Activated effector memory CD4-positive, alpha-beta T cell treated with anti-CD3 and anti-CD28 coated beads, Interleukin-2, amount 50 U/mL, for 16 hours (primary cell): ENCODE measurements at regions not wholly inside any gene's neighbourhood (a gene's known extent, or its start where the extent isn't known, plus 50 kb on each side); places are given as distances from the start of the nearest gene placed in this dataset.
"Not testable (repeated sequence)": the region's sequence is repeated elsewhere in the genome, so short reads cannot be mapped to it uniquely, and the experiment has no call there.

Experiments
- DNase-seq: peaks from one replicate; pipeline ENCODE4 v3.0.0-alpha.2; 2020

DNA sequence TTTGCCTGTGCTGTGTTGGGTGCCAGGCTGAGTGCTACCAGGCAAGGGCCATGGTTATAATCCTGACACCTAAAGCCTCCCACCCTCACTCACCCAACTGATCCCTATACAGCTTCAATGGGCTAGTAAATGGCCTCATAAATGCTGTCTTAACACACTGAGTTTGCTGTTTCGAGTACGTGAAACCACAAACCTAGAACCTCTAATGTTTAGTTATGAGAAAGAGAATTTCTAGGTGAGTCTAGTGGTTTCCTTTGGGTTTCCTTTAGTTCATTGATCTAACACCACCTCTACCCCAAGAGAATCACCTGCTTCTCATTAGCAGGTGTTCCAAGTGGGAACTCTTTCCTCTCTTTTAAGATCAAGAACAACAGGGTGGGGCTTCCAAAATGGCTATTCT lies 172.0 kb downstream of the MC4R start:
- no peak for DNase-seq

DNA sequence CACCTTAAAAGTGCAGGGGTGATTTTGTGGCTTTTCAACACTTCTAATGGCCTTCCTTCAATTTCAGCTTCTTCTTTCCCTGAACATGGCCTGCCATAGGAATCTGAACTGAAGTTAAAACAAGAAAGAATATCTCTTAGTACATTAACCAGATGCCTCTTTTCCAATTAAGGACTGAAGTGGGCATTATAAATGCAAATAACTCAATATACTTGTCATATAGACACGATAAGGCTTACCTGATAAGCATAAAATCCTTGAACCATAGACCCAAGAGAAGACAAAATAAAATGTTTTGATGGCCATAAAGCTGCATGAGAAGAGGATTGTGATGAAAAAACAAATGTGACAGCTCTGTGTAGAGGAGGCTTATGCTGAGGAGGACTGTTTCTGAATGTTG lies 173.1 kb downstream of the MC4R start:
- no peak for DNase-seq

DNA sequence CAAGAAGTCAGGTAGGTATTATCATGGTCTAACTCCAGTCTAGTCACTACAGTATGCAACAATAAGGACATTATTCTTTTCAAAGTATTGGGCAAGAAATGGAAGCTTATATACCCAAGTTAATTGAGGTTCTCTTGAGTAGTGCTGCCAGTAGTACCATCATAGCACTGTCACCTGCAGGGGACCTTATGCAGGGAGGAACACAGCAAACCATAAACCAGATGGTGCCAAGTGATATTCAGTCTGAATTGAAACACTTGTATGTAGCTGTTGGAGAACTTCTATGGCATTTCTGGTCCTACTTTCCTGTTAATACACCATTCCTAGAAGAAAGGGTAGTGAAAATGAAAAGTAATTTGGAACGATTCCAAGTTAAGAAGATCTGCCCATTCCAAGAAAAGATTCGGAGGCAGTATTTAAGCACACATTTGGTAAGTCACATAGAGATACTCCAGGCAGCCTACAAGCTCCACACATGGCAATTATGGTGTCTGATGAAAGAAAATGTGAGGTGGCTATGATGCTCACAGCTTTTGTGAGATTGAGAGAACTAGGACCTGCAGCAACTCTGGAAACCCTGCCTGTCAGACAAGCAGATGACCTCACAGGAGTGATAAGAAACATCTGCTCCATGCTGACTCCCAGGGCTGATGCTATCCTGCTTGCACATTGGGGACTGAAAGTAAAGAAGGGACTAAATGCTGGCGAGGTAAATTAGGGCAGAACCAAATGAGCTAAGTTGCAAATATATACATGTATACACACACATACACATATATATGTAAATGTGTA lies 174.7 kb downstream of the MC4R start:
- DNase-seq: no peak

DNA sequence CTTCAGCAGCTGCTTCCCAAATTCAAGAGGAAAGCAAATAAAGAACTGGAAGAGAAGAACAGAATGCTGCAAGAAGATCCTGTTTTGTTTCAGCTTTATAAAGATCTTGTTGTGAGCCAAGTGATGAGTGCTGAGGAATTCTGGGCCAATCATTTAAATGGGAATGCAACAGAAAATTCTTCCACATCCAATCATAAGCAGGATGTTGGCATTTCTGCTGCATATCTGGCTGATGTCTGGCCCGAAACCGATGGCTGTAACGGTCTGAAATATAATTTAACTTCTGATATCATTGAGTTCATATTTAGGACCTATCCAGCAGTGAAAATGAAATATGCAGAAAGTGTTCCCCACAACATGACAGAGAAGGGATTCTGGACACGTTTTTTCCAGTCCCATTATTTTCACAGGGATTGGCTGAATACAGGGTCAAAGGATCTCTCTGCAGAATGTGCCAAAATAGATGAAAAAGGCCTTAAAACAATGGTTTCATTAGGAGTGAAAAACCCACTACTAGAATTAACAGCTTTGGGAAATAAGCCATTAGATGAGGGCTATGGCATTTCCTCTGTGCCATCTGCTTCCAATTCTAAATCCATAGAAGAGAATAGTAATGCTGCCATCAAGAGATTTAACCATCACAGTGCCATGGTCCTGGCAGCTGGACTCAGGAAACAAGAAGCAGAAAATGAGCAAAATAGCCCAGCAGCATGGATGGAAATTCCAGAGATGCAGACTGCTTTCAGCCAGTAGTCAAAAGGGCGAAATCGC lies 175.6 kb downstream of the MC4R start:
- DNase-seq: no peak

DNA sequence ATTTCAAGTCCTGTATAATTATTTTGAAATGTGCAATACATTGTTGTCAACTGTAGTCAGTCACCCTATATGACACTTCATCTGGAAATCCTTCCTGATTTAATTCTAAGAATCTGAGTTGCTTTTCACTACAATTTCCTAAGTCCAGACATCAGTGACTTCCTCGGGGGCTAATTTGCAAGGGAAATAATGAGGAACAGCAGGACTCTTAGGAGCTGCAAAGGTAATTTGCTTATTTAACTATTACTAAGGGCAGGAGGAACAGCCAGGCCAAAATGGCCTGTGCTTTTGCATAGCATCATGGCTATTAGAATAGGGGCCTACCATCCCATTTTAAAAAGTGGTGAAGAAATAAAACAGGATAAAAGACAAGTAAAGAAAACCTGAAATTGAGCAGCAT lies 178.8 kb downstream of the MC4R start:
- no peak for DNase-seq

DNA sequence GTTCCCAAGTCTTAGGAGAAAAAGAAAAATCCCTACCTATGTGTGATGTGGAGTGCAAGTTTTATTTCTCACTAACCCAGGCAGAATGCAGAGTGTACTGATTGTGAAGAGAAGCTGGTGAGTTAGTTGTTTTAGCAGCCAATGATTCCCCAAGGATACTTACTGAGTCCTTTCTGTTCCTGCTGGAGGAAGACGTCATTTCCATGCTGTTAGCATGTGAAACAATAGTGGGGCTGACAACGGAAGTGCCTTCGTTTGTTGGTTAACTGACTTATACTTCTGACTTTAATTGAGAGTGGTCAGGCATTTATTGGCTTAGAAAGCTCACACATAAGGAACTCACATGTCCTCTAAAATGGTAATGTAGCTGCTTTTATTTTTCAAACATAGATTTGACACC lies 180.6 kb downstream of the MC4R start:
- no peak for DNase-seq

DNA sequence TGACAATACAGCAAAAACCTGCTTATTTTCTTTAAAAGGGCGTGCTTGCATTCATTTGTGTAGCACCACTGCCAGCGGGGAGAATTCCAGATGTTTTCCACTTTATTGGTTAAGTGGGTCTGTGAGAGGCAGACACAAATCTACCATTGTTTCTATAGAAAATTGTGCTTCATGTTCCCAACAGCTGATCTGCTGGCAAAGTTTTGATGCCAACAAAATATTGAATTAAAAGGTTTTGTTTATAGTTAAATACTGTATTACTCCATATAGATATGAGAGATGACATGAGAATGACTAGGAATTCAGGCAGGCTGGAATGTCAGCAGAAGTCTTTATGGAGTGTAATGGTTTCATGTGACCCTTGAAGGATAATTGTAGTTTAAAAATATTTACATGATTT lies 182.7 kb downstream of the MC4R start:
- no peak for DNase-seq

DNA sequence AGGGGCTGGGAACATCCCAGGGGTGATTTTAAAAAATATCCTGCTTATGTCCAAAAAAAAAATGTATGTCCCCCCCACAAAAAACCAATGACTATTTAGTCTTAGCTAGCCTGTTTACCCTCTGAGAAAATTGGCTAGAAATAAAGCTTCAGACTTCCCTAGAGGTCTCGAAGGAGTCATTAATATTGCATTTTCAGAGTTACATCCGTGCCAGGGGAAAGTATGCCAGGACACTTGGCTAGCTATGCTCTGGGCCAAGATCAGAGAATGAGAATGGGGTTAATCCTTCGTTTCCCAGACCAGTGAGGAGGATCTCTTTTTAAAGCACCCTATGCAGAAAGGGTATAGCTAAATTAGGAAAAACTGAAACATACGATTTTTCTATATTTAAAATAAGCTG lies 183.6 kb downstream of the MC4R start:
- DNase-seq: no peak

DNA sequence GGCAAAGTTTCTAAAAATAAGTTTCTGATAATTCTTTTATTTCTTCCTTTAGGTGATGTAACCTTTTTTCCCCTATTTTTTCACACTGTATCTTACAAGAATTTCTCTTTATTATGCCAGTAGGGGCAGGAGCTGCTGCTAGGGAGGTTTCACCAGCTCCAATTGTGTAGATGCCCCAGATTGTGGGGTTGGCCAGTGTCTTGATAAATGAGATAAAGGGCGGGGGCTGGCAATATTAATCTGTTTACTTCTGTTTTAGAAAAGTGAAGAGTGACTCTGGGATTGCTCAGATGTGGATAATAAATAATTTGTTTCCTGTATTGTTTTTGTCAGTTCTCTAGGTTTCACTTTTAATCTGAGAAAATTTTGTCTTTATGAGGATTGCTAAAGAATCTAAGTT lies 190.4 kb downstream of the MC4R start:
- DNase-seq: no peak

DNA sequence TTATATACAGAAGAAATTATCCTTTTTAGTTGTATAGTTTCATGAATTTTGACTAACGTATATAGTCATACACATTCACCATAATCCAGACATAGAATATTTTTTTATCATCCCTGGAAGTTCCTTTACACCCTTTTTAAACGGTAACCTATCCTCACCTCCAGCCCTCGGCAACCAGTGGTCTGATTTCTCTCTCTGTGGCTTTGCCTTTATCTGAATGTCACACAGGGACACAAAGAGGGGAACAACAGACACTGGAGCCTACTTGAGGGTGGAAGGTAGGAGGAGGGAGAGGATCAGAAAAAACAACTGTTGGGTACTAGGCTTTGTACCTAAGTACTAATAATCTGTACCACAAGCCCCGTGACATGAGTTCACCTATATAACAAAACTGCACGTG lies 191.9 kb downstream of the MC4R start:
- no peak for DNase-seq

DNA sequence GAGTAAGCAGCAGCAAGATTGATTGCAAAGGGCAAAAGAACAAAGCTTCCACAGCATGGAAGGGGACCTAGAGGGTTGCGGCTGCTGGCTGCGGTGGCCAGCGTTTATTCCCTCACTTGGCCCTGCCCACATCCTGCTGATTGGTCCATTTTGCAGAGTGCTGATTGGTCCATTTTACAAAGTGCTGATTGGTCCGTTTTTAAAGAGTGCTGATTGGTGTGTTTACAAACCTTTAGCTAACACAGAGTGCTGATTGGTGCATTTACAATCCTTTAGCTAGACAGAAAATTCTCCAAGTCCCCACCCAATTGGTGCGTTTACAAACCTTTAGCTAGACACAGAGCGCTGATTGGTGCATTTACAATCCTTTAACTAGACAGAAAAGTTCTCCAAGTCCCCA lies 194.4 kb downstream of the MC4R start:
- DNase-seq: not testable (repeated sequence)

DNA sequence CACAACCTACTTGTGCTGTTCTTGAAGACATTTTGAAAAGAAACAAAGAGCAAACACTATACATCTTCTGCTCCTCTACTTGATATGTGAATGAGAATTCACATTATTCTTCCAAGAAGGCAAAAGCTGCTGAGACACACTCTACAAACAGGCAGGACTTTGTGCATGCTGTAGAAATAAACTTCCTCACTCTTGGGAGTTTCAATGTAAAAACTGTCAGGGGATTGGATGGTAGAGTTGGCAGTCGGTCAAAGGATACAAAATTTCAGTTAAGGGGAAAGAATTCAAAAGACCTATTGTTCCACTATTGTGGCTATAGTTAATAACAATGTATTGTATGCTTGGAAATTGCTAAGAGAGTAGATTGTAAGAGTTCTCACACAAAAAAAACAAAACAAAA lies 196.3 kb downstream of the MC4R start:
- DNase-seq: no peak

DNA sequence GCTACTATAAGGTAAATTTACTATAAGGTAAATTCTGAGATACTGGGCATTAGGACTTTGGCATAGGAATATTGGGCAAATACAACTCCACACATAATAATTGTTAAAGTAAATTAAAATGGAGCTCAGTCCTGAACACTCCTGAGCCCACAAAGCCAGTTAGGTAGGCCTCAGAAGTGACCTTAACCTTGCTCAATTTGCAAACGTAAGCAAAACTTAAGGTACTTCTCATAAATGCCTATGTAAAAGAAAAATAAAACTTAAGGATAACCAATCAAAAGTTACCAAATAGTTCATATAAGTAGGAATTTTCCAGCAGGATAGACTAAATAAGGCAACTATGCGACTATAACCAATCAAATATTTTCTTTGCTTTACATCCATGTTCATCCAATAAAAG lies 197.7 kb downstream of the MC4R start:
- no peak for DNase-seq

DNA sequence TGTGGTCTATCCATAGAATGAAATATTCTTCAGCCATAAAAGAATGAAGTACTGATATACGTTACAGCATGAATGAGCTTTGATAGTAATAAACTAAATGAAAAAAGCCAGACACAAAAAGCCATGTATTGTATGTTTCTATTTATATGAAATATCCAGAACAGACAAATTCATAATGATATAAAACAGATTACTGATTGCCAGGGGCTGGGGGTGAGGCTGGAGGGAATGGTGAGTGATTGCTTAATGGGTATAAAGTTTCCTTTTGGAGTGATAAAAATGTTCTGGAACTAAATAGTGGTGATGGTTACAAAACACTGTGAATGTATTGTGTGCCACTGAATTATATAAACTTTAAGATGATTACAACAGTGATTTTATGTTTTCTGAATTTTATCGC lies 200.5 kb downstream of the MC4R start:
- DNase-seq: no peak

DNA sequence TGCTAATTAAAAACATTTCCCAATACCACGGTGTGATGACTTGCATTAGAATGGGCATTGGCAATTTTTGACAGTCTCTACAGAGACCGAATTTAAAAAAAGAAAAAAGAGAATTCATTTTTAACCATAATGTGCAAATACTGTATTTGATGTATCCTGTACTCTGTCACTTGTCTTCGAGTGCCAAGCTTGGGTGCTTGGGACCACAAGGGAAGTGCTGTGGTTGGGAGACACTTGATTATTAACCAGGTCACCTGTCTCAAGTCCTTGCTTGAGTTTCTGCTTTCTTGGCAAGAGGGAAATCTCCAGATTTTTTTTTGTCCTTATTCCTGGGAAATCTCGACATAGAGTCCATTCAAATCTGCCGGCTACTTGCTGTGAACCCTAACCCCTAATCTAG lies 209.0 kb downstream of the MC4R start:
- no peak for DNase-seq

DNA sequence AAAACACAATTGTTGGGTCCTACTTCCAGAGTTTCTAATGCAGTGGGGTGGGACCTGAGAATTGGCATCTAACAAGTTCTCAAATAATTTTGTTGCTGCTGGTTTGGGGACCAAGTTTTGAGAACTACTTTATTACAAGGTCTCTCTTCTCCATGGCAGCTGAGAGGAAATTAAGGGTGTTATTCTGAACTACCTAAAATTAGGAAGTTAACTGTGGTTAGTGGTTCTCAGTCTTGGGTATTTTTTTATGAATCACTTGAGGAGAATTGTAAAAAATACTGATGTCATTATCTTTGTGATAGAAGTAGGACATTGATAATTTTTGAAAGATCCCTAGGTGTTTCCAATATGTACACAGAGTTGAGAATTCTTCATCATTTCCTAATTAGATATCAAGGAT lies 210.2 kb downstream of the MC4R start:
- no peak for DNase-seq

DNA sequence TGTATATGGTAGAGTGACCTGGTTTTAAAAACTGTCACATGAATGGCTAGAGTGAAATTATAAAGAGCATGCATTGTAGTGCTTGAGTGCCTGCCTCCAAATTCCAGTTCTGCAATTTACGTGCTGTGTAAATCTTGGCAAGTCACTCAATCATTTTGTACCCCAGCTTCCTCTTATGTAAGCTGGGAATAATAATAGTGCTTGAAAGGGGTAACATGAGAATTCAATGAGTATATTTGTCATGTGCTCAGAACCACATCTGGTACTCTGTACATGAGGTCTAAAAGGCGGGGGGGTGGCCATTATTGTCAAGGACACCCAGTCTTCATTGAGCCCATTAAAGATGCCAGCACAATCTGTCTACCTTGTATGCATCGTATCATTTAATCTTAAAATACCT lies 214.8 kb downstream of the MC4R start:
- DNase-seq: no peak

DNA sequence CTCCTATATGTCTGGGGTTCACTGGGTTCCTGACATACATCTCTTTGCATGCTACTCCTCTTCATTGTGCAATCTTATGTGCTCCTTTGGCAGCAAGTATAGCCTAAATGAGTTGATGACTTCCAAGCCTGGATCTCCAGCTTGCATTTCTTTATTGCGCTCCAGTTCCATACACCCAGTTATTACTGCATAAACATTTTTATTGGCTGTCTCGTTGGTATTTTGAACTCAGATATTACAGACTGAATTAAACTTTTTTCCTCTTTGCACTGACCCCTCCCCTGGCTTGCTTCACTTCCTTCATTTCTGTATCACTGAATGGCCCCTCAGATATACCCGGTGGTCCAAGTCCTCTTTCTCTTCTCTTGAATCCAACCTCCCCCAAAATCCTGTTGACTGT lies 219.2 kb downstream of the MC4R start:
- no peak for DNase-seq

DNA sequence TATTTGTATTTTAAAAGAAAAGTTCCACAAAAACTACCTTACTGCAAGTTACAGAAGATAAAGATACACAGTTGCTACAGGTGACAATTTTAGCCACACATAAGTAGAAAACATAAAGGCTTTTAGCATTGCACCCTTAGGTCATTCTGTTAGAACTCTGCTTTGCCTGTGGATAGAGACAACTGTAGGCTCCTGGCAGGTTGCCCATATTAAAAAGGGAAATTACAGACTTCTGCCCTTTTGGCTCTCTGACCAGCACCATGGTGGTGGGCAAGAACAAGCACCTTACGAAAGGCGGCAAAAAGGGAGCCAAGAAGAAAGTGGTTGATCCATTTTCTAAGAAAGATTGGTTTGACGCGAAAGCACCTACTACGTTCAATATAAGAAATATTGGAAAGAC lies 223.3 kb downstream of the MC4R start:
- no peak for DNase-seq

DNA sequence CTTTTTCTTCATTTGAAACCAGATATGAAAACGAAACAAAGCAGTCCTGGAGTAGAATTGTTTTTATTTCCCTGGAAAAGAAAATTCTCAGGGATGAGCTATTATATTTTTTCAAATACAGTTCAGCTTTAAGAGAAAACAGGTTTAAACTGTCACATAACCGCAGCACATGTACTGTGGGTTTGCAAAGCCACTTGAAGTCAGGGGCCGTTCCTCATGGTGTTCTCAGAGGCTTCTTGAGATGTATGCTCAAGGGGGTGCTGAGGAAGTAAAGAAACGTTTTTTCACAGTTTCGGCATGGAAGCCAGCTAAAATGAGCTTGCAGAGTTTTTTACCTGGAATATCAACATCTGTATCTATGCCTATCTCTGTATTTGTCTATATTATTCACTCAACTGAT lies 225.3 kb downstream of the MC4R start:
- no peak for DNase-seq

DNA sequence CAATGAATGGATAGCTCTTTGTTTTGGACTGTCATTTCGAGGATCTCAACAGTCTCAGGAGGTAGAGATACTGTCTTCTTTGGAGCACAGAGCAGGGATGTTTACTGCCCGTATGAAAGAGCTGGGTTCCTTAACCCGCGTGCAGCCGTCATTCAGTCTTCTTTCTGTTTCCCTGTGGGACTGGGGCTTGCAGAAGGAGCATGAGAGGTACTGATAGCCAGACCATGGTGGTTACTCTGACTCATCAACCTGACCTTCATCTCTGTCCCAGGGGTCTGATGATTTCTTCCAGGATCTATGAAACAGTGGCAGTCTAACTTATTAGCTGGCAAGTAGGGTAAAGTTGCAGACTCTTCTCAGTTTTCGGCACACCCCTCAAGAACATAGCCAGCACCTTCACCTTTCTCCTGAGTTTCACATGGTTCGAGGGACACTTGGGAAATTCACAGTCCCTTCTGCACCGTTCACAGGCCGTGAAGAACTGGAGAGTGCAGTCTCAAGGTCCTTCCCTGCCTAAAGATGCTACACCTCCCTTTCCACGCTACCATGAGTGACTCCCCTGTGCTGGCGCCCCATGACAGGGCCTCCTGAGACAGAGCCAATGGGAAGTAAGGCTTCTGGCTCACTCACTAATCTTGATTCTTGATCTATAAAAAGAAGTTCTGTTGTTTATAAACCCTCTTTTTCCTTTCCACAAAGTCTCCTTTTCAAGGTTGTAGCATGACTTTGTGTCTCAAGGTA lies 226.2 kb downstream of the MC4R start:
- no peak for DNase-seq

DNA sequence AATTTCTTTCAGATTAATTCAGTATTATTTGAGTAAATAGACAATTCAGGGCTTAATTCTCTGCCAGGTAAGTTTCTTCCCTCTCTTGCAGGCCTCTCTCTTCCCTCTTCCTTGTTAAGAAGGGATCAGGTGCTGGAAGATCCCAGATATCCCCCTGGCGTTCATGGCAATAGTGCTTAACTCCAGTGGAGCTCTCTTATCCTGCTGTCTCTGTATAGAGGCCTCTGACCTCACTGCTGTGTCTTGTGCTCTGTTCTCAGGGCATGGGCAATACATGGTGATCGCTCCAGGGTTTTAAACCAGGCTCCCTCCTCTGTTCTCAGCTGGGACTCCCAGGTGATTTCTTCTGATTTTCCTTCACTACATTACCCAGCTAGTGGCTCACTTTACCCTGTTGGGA lies 226.8 kb downstream of the MC4R start:
- no peak for DNase-seq

DNA sequence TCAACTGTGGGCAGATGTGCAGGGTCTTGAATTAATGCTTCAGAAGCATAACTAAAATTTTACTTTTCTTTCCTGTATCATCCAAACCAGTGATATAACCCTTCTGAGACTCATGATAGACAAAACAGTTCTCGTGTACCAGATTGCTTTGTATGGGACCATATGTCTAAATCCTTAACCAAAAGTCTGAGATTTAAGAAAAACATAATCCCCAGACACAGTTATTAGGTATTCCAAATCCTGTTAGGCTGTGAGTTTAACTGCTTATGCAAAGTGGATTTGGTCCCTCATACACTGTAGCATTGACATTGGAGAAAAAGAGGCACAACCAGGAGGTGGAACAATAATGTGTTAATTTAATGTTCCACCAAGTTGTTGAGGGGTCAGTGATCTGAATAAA lies 235.0 kb downstream of the PMAIP1 start:
- no peak for DNase-seq

DNA sequence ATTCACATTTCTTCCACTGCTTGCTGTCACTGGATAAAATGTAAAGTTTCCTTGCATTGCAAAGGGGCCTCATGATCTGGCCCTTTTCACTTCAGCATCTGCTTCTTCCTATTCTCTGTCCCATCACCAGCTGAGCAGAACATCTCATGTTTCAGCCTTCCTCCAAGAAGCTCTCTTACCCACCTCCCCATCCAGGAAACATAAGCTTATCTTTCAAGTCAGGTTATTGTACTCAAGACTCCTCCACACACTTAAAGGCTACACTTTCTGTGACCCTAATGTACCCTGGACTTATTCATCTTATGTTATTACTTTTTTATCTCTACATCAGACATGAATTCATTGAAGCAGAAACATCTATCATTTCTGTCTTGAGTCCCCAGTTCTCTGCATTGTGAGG lies 230.5 kb downstream of the PMAIP1 start:
- no peak for DNase-seq
